H9 (cell line): ENCODE measurements at regions not wholly inside any gene's neighbourhood (a gene's known extent, or its start where the extent isn't known, plus 50 kb on each side); places are given as distances from the start of the nearest gene placed in this dataset.

Experiments
- DNase-seq: peaks from one replicate; pipeline ENCODE4 v3.0.0-alpha.2; 2017
- H2AFZ ChIP-seq: one replicate; pipeline ENCODE4 v1.6.1; 2013; ENCODE audit warnings: mild to moderate bottlenecking, low read length, control low read depth, moderate library complexity
- H2AK5ac ChIP-seq: 2 replicates; pipeline ENCODE4 v1.6.1; 2013; ENCODE audit warnings: low read length, control low read depth, mixed read lengths; ENCODE audit not compliant: insufficient read length
- H2BK120ac ChIP-seq: one replicate; pipeline ENCODE4 v1.6.1; 2013; ENCODE audit warnings: low read depth, mild to moderate bottlenecking, low read length, control low read depth, inconsistent platforms; ENCODE audit not compliant: poor library complexity, severe bottlenecking
- H2BK12ac ChIP-seq: 2 replicates; pipeline ENCODE4 v1.6.1; 2013; ENCODE audit warnings: low read length, control low read depth, mixed read lengths, low read depth; ENCODE audit not compliant: insufficient read length
- H2BK15ac ChIP-seq: 2 replicates; pipeline ENCODE4 v1.6.1; 2013; ENCODE audit warnings: low read depth, low read length, control low read depth
- H2BK20ac ChIP-seq: one replicate; pipeline ENCODE4 v1.6.1; 2013; ENCODE audit warnings: low read depth, mild to moderate bottlenecking, low read length, control low read depth, inconsistent platforms; ENCODE audit not compliant: poor library complexity, severe bottlenecking
- H2BK5ac ChIP-seq: 2 replicates; pipeline ENCODE4 v1.6.1; 2013; ENCODE audit warnings: low read length, control low read depth, mixed read lengths; ENCODE audit not compliant: insufficient read length
- H3K14ac ChIP-seq: 2 replicates; pipeline ENCODE4 v1.6.1; 2013; ENCODE audit warnings: low read length, control low read depth; ENCODE audit not compliant: insufficient read depth
- H3K18ac ChIP-seq: 2 replicates; pipeline ENCODE4 v1.6.1; 2013; ENCODE audit warnings: low read depth, mild to moderate bottlenecking, mixed read lengths, low read length, control low read depth; ENCODE audit not compliant: insufficient read length
- H3K23ac ChIP-seq: 2 replicates; pipeline ENCODE4 v1.6.1; 2013; ENCODE audit warnings: low read length, control low read depth, mixed read lengths, low read depth; ENCODE audit not compliant: insufficient read length
- H3K23me2 ChIP-seq: 2 replicates; pipeline ENCODE4 v1.6.1; 2013; ENCODE audit warnings: low read depth, mild to moderate bottlenecking, mixed read lengths, low read length, control low read depth; ENCODE audit not compliant: insufficient read length, poor library complexity, severe bottlenecking
- H3K27ac ChIP-seq: 2 replicates; pipeline ENCODE4 v1.5.1; 2013; ENCODE audit warnings: low read length, control low read depth, mixed read lengths, low read depth; ENCODE audit not compliant: insufficient read length
- H3K27me3 ChIP-seq: 2 replicates; pipeline ENCODE4 v1.6.1; 2013; ENCODE audit warnings: low read length, control low read depth, inconsistent platforms; ENCODE audit not compliant: insufficient read depth
- H3K4ac ChIP-seq: 2 replicates; pipeline ENCODE4 v1.6.1; 2013; ENCODE audit warnings: low read depth, mild to moderate bottlenecking, control low read depth, inconsistent platforms, low read length, moderate library complexity
- H3K4me1 ChIP-seq: 2 replicates; pipeline ENCODE4 v1.6.1; 2013; ENCODE audit warnings: low read length, control low read depth, inconsistent platforms; ENCODE audit not compliant: insufficient read depth
- H3K4me2 ChIP-seq: 2 replicates; pipeline ENCODE4 v1.6.1; 2013; ENCODE audit warnings: low read length, control low read depth, mixed read lengths; ENCODE audit not compliant: insufficient read length, insufficient read depth
- H3K56ac ChIP-seq: 2 replicates; pipeline ENCODE4 v1.6.1; 2013; ENCODE audit warnings: low read depth, mild to moderate bottlenecking, mixed read lengths, low read length, control low read depth; ENCODE audit not compliant: insufficient read length
- H3K79me1 ChIP-seq: 2 replicates; pipeline ENCODE4 v1.6.1; 2013; ENCODE audit warnings: low read depth, mild to moderate bottlenecking, moderate library complexity, low read length, control low read depth, inconsistent platforms; ENCODE audit not compliant: insufficient read depth, poor library complexity, severe bottlenecking
- H3K79me2 ChIP-seq: 2 replicates; pipeline ENCODE4 v1.6.1; 2013; ENCODE audit warnings: low read length, control low read depth, inconsistent platforms; ENCODE audit not compliant: insufficient read depth
- H3K9ac ChIP-seq: 2 replicates; pipeline ENCODE4 v1.6.1; 2013; ENCODE audit warnings: low read length, control low read depth, mixed read lengths; ENCODE audit not compliant: insufficient read length; ENCODE audit errors: extremely low read depth
- H3K9me3 ChIP-seq: one replicate; pipeline ENCODE4 v1.6.1; 2013; ENCODE audit warnings: low read depth, low read length, inconsistent platforms; ENCODE audit not compliant: control insufficient read depth
- H3T11ph ChIP-seq: one replicate; pipeline ENCODE4 v1.6.1; 2013; ENCODE audit warnings: mild to moderate bottlenecking, low read length, control low read depth, inconsistent platforms
- H4K20me1 ChIP-seq: one replicate; pipeline ENCODE4 v1.6.1; 2013; ENCODE audit not compliant: control insufficient read depth, insufficient read length, insufficient read depth
- H4K5ac ChIP-seq: 2 replicates; pipeline ENCODE4 v1.6.1; 2013; ENCODE audit warnings: low read depth, mild to moderate bottlenecking, mixed read lengths, low read length, control low read depth; ENCODE audit not compliant: insufficient read length
- H4K8ac ChIP-seq: replicated peaks from 2 replicates; pipeline ENCODE4 v1.6.1; 2013; ENCODE audit warnings: low read length, control low read depth, mixed read lengths, low read depth; ENCODE audit not compliant: insufficient read length
- H4K91ac ChIP-seq: 2 replicates; pipeline ENCODE4 v1.6.1; 2013; ENCODE audit warnings: low read depth, mild to moderate bottlenecking, moderate library complexity, mixed read lengths, low read length, control low read depth; ENCODE audit not compliant: insufficient read length
- H3K27ac Mint-ChIP-seq, 3 experiments: 2 replicates in 2 of 3; 3 replicates in 1 of 3; pipeline ENCODE4 v1.8.0; 2020 to 2021; ENCODE audit warnings: mixed read lengths in 3 of 3, mild to moderate bottlenecking in 1 of 3, moderate library complexity in 1 of 3
- H3K27me3 Mint-ChIP-seq: 2 replicates; pipeline ENCODE4 v1.8.0; 2021; ENCODE audit warnings: low read depth, mild to moderate bottlenecking, moderate library complexity, mixed read lengths
- H3K36me3 Mint-ChIP-seq, 3 experiments: 2 replicates in 2 of 3; 3 replicates in 1 of 3; pipeline ENCODE4 v1.8.0; 2020 to 2021; ENCODE audit warnings: low read depth in 3 of 3, mixed read lengths in 3 of 3; ENCODE audit not compliant: insufficient read depth in 1 of 3
- H3K4me1 Mint-ChIP-seq, 2 experiments: 2 replicates each; pipeline ENCODE4 v1.8.0; 2020; ENCODE audit warnings: mixed read lengths in 2 of 2
- H3K4me3 Mint-ChIP-seq, 2 experiments: 2 replicates in 1 of 2; 3 replicates in 1 of 2; pipeline ENCODE4 v1.8.0; 2020 to 2021; ENCODE audit warnings: mild to moderate bottlenecking in 2 of 2, mixed read lengths in 2 of 2, moderate library complexity in 1 of 2
- H3K9me3 Mint-ChIP-seq, 2 experiments: 2 replicates in 1 of 2; 3 replicates in 1 of 2; pipeline ENCODE4 v1.8.0; 2020; ENCODE audit warnings: mild to moderate bottlenecking in 2 of 2, mixed read lengths in 2 of 2, moderate library complexity in 1 of 2
- CTCF ChIP-seq: fragments of 200-600 bp; sonication (generic); conservative IDR thresholded peaks from 3 replicates; pipeline ENCODE4 v1.8.0; 2021; ENCODE audit warnings: antibody characterized with exemption, mild to moderate bottlenecking
- WGBS: extraction: QIAGEN DNeasy Blood & Tissue Kit; methylation state at CpG from one replicate; pipeline ENCODE4 v1.1.7; 2013; ENCODE audit warnings: missing lambda C conversion rate, low lambda C conversion rate, mixed read lengths; ENCODE audit not compliant: insufficient read length; ENCODE audit errors: extremely low coverage; 5-methylcytosine and 5-hydroxymethylcytosine counted together

- Mint-ChIP-seq H3K27ac (no peak overlapping the region), H3K4me1 (peaks cover 0 to 2% of the 10 kb centered on the region in 2 experiments; a peak in 1 of 4 replicates), H3K27me3 (no peaks in the 10 kb centered on the region; the same call in none of the 2 replicates), H3K9me3 (peaks cover 9 to 14% of the 10 kb centered on the region in 2 experiments; a peak in 4 of 5 replicates), H3K36me3 (peaks cover 0 to 3% (median 0%) of the 10 kb centered on the region in 3 experiments; a peak in 2 of 7 replicates), H3K4me3 (no peak overlapping the region)
- H2BK15ac ChIP-seq: no peak overlapping the region
- no peak overlapping the region for H3K56ac ChIP-seq
- no peak overlapping the region for H3K4me2 ChIP-seq
- H3K23me2 ChIP-seq: no peaks in the 10 kb centered on the region
- H3K9ac ChIP-seq: no peak overlapping the region
- H2AK5ac ChIP-seq: no peak overlapping the region
- H2BK12ac ChIP-seq: no peak overlapping the region
- no peak overlapping the region for H4K91ac ChIP-seq
- no peak overlapping the region for H4K8ac ChIP-seq
- no peak overlapping the region for H2AFZ ChIP-seq
- no CpG with 5 or more reads among the region's 5 CpGs for WGBS
- H3K14ac ChIP-seq: no peak overlapping the region
- H3K23ac ChIP-seq: no peak overlapping the region
- no peak overlapping the region for H4K5ac ChIP-seq
- H4K20me1 ChIP-seq: no peaks in the 10 kb centered on the region
- no peaks in the 10 kb centered on the region for H3K4me1 ChIP-seq
- no peaks in the 10 kb centered on the region for H3K79me2 ChIP-seq
- H3T11ph ChIP-seq: no peak overlapping the region
- H3K9me3 ChIP-seq: no peaks in the 10 kb centered on the region
- H3K27me3 ChIP-seq: no peaks in the 10 kb centered on the region
- no peak overlapping the region for H2BK120ac ChIP-seq
- no peaks in the 10 kb centered on the region for H3K79me1 ChIP-seq
- no peak overlapping the region for H2BK20ac ChIP-seq
- H2BK5ac ChIP-seq: no peak overlapping the region
- H3K18ac ChIP-seq: no peak overlapping the region
- H3K4ac ChIP-seq: no peak overlapping the region
- TF ChIP-seq CTCF: no peak
- no peak for DNase-seq
- H3K27ac ChIP-seq: no peak overlapping the region
Measured at GRCh38 chr9:86485359-86485758, 131.1 kb upstream of the TUT7 start.
